ENCODE measurements at regions not wholly inside any gene's neighbourhood (a gene's known extent, or its start where the extent isn't known, plus 50 kb on each side); places are given as distances from the start of the nearest gene placed in this dataset.

GRCh38 chr3:6435951-6436350, 425.0 kb upstream of the GRM7 start:
- no peak for DNase-seq
- intact Hi-C loops (cut with micrococcal nuclease): no loop called here

DNA sequence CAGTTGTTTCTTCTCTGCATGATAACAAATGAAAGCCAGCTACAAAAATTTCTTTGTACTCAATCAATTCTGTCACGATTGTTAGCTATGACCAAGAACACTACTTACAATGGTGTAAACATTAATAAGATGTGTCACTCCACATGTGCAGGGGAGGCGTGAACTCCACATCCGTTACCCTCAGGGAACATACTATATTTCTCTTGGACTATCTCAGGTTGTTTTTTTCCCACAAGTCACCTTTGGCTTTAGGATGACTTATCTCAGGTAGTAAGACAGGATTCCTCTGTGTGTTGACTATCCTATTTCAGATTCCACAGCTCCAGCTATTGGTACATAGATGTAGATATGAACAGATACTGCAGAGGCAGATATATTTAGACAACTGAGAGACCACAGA, 423.3 kb upstream of the GRM7 start:
- Mint-ChIP-seq H3K4me1 (no peaks in the 10 kb centered on the region), H3K36me3 (no peaks in the 10 kb centered on the region), H3K27ac (no peak overlapping the region), H3K4me3 (no peak overlapping the region), H3K9me3 (peaks cover 4 to 16% (median 9%) of the 10 kb centered on the region in 7 donors), H3K27me3 (ENCODE audit: low read depth in 3 of 3) (peaks cover 0 to 1% (median 0%) of the 10 kb centered on the region in 3 donors)
- Histone ChIP-seq H3K36me3 (replicated peaks in 1 of 2; ENCODE audit: control insufficient read depth in 1 of 2, insufficient read depth in 2 of 2, low read length in 2 of 2) (no peaks in the 10 kb centered on the region), H3K27ac (ENCODE audit: low read depth in 1 of 2, low read length in 2 of 2) (no peak overlapping the region), H3K4me1 (ENCODE audit: control insufficient read depth in 1 of 2, insufficient read depth in 2 of 2, low read length in 2 of 2) (no peaks in the 10 kb centered on the region), H3K4me2 (replicated peaks; ENCODE audit: extremely low read depth, low read length, poor library complexity, severe bottlenecking) (no peak overlapping the region), H3K9ac (ENCODE audit: insufficient read depth, low read length, poor library complexity, severe bottlenecking) (no peak overlapping the region), H4K20me1 (ENCODE audit: insufficient read depth, low read length) (no peaks in the 10 kb centered on the region), H2AFZ (ENCODE audit: insufficient read depth, low read depth, low read length, poor library complexity, severe bottlenecking) (no peak overlapping the region), H3K4me3 (replicated peaks in 1 of 3; ENCODE audit: low read depth in 2 of 3, low read length in 3 of 3) (no peak overlapping the region), H3K9me3 (replicated peaks in 1 of 2; ENCODE audit: control insufficient read depth in 1 of 2, insufficient read depth in 1 of 2, low read length in 2 of 2) (peaks cover 0 to 6% of the 10 kb centered on the region in 2 donors), H3K27me3 (ENCODE audit: control insufficient read depth in 2 of 2, insufficient read depth in 2 of 2, low read length in 2 of 2) (no peaks in the 10 kb centered on the region), H3K79me2 (ENCODE audit: insufficient read depth, low read length) (no peaks in the 10 kb centered on the region)
- WGBS (ENCODE audit: insufficient coverage): no CpG with 5 or more reads among the region's 3 CpGs
- TF ChIP-seq, protein P1, sequence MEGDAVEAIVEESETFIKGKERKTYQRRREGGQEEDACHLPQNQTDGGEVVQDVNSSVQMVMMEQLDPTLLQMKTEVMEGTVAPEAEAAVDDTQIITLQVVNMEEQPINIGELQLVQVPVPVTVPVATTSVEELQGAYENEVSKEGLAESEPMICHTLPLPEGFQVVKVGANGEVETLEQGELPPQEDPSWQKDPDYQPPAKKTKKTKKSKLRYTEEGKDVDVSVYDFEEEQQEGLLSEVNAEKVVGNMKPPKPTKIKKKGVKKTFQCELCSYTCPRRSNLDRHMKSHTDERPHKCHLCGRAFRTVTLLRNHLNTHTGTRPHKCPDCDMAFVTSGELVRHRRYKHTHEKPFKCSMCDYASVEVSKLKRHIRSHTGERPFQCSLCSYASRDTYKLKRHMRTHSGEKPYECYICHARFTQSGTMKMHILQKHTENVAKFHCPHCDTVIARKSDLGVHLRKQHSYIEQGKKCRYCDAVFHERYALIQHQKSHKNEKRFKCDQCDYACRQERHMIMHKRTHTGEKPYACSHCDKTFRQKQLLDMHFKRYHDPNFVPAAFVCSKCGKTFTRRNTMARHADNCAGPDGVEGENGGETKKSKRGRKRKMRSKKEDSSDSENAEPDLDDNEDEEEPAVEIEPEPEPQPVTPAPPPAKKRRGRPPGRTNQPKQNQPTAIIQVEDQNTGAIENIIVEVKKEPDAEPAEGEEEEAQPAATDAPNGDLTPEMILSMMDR (IDR thresholded peaks at IDR 0.05): no peak
- intact Hi-C loops (cut with micrococcal nuclease): no loop called here
- DNase-seq: no peak

More at GRCh38 chr3:6435951-6436350, 425.0 kb upstream of the GRM7 start:
- H3K4me1 ChIP-seq (ENCODE audit: control insufficient read depth in 1 of 2, insufficient read depth in 2 of 2, low read length in 2 of 2): no peaks in the 10 kb centered on the region
- Mint-ChIP-seq H3K27ac (no peak overlapping the region), H3K4me3 (no peak overlapping the region), H3K27me3 (ENCODE audit: low read depth in 3 of 3) (peaks cover 0 to 1% (median 0%) of the 10 kb centered on the region in 3 donors), H3K9me3 (peaks cover 4 to 16% (median 8%) of the 10 kb centered on the region in 7 donors), H3K4me1 (no peaks in the 10 kb centered on the region), H3K36me3 (no peaks in the 10 kb centered on the region)
- H3K27me3 ChIP-seq (ENCODE audit: control insufficient read depth in 2 of 2, insufficient read depth in 2 of 2, low read length in 2 of 2): no peaks in the 10 kb centered on the region
- TF ChIP-seq, protein P1 (IDR thresholded peaks at IDR 0.05): no peak
- H3K9ac ChIP-seq (ENCODE audit: insufficient read depth, low read length, poor library complexity, severe bottlenecking): no peak overlapping the region
- H3K4me2 ChIP-seq (replicated peaks; ENCODE audit: extremely low read depth, low read length, poor library complexity, severe bottlenecking): no peak overlapping the region
- no peaks in the 10 kb centered on the region for H4K20me1 ChIP-seq (ENCODE audit: insufficient read depth, low read length)
- WGBS (ENCODE audit: insufficient coverage): no CpG with 5 or more reads among the region's 1 CpG
- H2AFZ ChIP-seq (ENCODE audit: insufficient read depth, low read depth, low read length, poor library complexity, severe bottlenecking): no peak overlapping the region
- no peaks in the 10 kb centered on the region for H3K36me3 ChIP-seq (replicated peaks in 1 of 2; ENCODE audit: control insufficient read depth in 1 of 2, insufficient read depth in 2 of 2, low read length in 2 of 2)
- peaks cover 0 to 10% of the 10 kb centered on the region in 2 donors for H3K9me3 ChIP-seq (replicated peaks in 1 of 2; ENCODE audit: control insufficient read depth in 1 of 2, insufficient read depth in 1 of 2, low read length in 2 of 2)
- H3K27ac ChIP-seq (ENCODE audit: low read depth in 1 of 2, low read length in 2 of 2): no peak overlapping the region
- no peaks in the 10 kb centered on the region for H3K79me2 ChIP-seq (ENCODE audit: insufficient read depth, low read length)
- H3K4me3 ChIP-seq (replicated peaks in 1 of 3; ENCODE audit: low read depth in 2 of 3, low read length in 3 of 3): no peak overlapping the region
